GM12873 (cell line): ENCODE measurements at regions not wholly inside any gene's neighbourhood (a gene's known extent, or its start where the extent isn't known, plus 50 kb on each side); places are given as distances from the start of the nearest gene placed in this dataset.

Source experiments
- CTCF ChIP-seq: IDR thresholded peaks from 2 replicates; pipeline ENCODE4 v1.5.1; 2012; ENCODE audit warnings: low read depth, mild to moderate bottlenecking, moderate library complexity, low read length, control low read depth; ENCODE audit not compliant: insufficient read depth; ENCODE audit errors: missing control alignments

- TF ChIP-seq CTCF = no peak
These were observed 1083.2 kb downstream of the CNTNAP5 start for GRCh38 chr2:125108251-125108650.

GRCh38 chr2:125125902-125126301 lies 1100.8 kb downstream of the CNTNAP5 start:
- TF ChIP-seq CTCF = no peak

- TF ChIP-seq CTCF = no peak
These were observed 1135.9 kb downstream of the CNTNAP5 start for GRCh38 chr2:125160947-125161346.

GRCh38 chr2:125167152-125167551 lies 1142.1 kb downstream of the CNTNAP5 start:
- no peak for TF ChIP-seq CTCF

- TF ChIP-seq CTCF = no peak
These were observed 1142.7 kb downstream of the CNTNAP5 start for GRCh38 chr2:125167820-125168219.

- TF ChIP-seq CTCF = no peak
These were observed 1143.4 kb downstream of the CNTNAP5 start for GRCh38 chr2:125168442-125168841.

GRCh38 chr2:125169022-125169763 lies 1144.1 kb downstream of the CNTNAP5 start:
- TF ChIP-seq CTCF = no peak
